Smooth muscle cell (in vitro differentiated cells): ENCODE measurements at regions not wholly inside any gene's neighbourhood (a gene's known extent, or its start where the extent isn't known, plus 50 kb on each side); places are given as distances from the start of the nearest gene placed in this dataset.

ENCODE experiments used
- DNase-seq: peaks from one replicate; lab custom pipeline; 2025; ENCODE audit not compliant: unreplicated experiment; lab: John Stamatoyannopoulos, UW
- H2AFZ ChIP-seq: fragments of 200-600 bp; sonication (generic); 2 replicates; pipeline ENCODE4 v1.6.0; 2016; ENCODE audit warnings: antibody characterized with exemption, low read depth, mild to moderate bottlenecking
- H3F3A ChIP-seq: fragments of 200-600 bp; sonication (generic); 2 replicates; pipeline ENCODE4 v1.6.0; 2017; ENCODE audit warnings: antibody characterized with exemption, low read depth
- H3K27ac ChIP-seq: fragments of 200-600 bp; sonication (generic); 2 replicates; pipeline ENCODE4 v1.5.1; 2016; ENCODE audit warnings: low read depth, mild to moderate bottlenecking
- H3K27me3 ChIP-seq: fragments of 200-600 bp; sonication (generic); 2 replicates; pipeline ENCODE4 v1.6.1; 2016; ENCODE audit warnings: low read depth, mild to moderate bottlenecking
- H3K36me3 ChIP-seq: fragments of 200-600 bp; sonication (generic); 2 replicates; pipeline ENCODE4 v1.5.1; 2016; ENCODE audit warnings: low read depth
- H3K4me1 ChIP-seq: fragments of 200-600 bp; sonication (generic); 2 replicates; pipeline ENCODE4 v1.5.1; 2016; ENCODE audit warnings: low read depth
- H3K4me2 ChIP-seq: fragments of 200-600 bp; sonication (generic); 2 replicates; pipeline ENCODE4 v1.6.0; 2016; ENCODE audit warnings: mild to moderate bottlenecking
- H3K4me3 ChIP-seq: fragments of 200-600 bp; sonication (generic); 2 replicates; pipeline ENCODE4 v1.5.1; 2016; ENCODE audit warnings: mild to moderate bottlenecking
- H3K79me2 ChIP-seq: fragments of 200-600 bp; sonication (generic); 2 replicates; pipeline ENCODE4 v1.6.0; 2016; ENCODE audit warnings: low read depth, mild to moderate bottlenecking
- H3K9ac ChIP-seq: fragments of 200-600 bp; sonication (generic); 2 replicates; pipeline ENCODE4 v1.6.0; 2016; ENCODE audit warnings: low read depth
- H3K9me3 ChIP-seq: fragments of 200-600 bp; sonication (generic); replicated peaks from 2 replicates; pipeline ENCODE4 v1.5.1; 2016; ENCODE audit warnings: low read depth
- H4K20me1 ChIP-seq: fragments of 200-600 bp; sonication (generic); 2 replicates; pipeline ENCODE4 v1.6.0; 2016; ENCODE audit warnings: low read depth
- WGBS: methylation state at CpG from one replicate; pipeline ENCODE4 v1.1.7; 2016; ENCODE audit warnings: low lambda C conversion rate; 5-methylcytosine and 5-hydroxymethylcytosine counted together
- TF ChIP-seq, protein P1 (sequence below): fragments of 200-600 bp; sonication (generic); IDR thresholded peaks from 2 replicates; pipeline ENCODE4 v1.5.1; 2017; ENCODE audit warnings: borderline replicate concordance, mild to moderate bottlenecking, antibody characterized with exemption; ENCODE audit not compliant: insufficient read depth, poor library complexity, severe bottlenecking

DNA sequence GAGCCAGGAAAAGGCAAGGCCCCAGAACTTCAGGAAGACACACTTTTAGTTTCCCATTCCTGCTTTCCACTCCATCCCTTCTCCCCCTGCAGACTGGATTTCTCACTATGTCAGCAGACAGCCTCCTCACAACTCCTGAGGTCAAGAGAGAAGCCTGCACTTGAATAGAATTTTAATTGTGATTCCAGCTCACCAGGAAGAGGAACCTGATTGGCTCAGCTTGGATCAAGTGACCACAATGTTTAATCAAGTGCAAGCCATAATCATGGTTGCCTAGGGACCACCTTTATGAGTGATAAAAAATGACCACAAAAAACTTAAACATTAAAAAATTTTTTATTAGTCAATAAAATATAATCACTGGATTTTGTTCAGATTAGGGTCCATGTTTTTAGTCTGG lies 244.7 kb upstream of the RHOBTB1 start:
- Histone ChIP-seq H3K4me1 (no peaks in the 10 kb centered on the region), H3K27ac (no peak overlapping the region), H2AFZ (no peak overlapping the region), H4K20me1 (no peaks in the 10 kb centered on the region), H3K9ac (no peak overlapping the region), H3K36me3 (no peaks in the 10 kb centered on the region), H3K9me3 (no peaks in the 10 kb centered on the region), H3F3A (peaks cover 9% of the 10 kb centered on the region), H3K79me2 (no peaks in the 10 kb centered on the region), H3K27me3 (no peaks in the 10 kb centered on the region), H3K4me3 (no peak overlapping the region), H3K4me2 (no peak overlapping the region)
- TF ChIP-seq, protein P1, sequence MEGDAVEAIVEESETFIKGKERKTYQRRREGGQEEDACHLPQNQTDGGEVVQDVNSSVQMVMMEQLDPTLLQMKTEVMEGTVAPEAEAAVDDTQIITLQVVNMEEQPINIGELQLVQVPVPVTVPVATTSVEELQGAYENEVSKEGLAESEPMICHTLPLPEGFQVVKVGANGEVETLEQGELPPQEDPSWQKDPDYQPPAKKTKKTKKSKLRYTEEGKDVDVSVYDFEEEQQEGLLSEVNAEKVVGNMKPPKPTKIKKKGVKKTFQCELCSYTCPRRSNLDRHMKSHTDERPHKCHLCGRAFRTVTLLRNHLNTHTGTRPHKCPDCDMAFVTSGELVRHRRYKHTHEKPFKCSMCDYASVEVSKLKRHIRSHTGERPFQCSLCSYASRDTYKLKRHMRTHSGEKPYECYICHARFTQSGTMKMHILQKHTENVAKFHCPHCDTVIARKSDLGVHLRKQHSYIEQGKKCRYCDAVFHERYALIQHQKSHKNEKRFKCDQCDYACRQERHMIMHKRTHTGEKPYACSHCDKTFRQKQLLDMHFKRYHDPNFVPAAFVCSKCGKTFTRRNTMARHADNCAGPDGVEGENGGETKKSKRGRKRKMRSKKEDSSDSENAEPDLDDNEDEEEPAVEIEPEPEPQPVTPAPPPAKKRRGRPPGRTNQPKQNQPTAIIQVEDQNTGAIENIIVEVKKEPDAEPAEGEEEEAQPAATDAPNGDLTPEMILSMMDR = no peak
- no peak for DNase-seq

GRCh38 chr10:61188101-61188500 lies 244.1 kb upstream of the RHOBTB1 start:
- no peak for DNase-seq
- TF ChIP-seq, protein P1 = no peak
- Histone ChIP-seq H2AFZ (no peak overlapping the region), H3K4me1 (no peaks in the 10 kb centered on the region), H3K4me2 (no peak overlapping the region), H3K27ac (no peak overlapping the region), H3K9ac (no peak overlapping the region), H3K9me3 (no peaks in the 10 kb centered on the region), H3F3A (peaks cover 9% of the 10 kb centered on the region), H3K27me3 (no peaks in the 10 kb centered on the region), H4K20me1 (no peaks in the 10 kb centered on the region), H3K36me3 (no peaks in the 10 kb centered on the region), H3K4me3 (no peak overlapping the region), H3K79me2 (no peaks in the 10 kb centered on the region)

DNA sequence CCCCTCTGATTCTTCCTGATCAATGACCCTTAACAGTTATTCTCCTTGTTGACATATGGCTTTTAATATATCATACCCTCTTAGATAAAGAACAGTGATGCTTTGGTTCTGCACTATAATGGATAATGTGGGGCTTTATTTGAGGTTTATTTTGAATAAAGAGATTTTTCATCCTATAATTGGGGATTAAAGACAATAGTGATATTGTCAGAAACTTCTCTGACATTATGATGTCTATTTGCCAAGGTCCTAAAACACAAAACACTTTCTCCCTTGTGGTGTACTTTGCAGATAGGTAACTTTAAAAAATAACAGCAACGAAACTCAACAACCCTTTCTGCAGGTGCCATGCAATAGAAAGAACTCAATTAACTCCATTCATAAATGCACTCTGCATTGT lies 243.6 kb upstream of the RHOBTB1 start:
- Histone ChIP-seq H3K9me3 (no peaks in the 10 kb centered on the region), H2AFZ (no peak overlapping the region), H3K4me1 (no peaks in the 10 kb centered on the region), H4K20me1 (no peaks in the 10 kb centered on the region), H3K9ac (no peak overlapping the region), H3K36me3 (no peaks in the 10 kb centered on the region), H3K4me2 (no peak overlapping the region), H3K27ac (no peak overlapping the region), H3K27me3 (no peaks in the 10 kb centered on the region), H3K79me2 (no peaks in the 10 kb centered on the region), H3F3A (peaks cover 9% of the 10 kb centered on the region), H3K4me3 (no peak overlapping the region)
- DNase-seq = no peak
- TF ChIP-seq, protein P1 = no peak
- 94% methylated on average over 1 of the region's 1 CpG for WGBS

- H3K27me3 ChIP-seq = no peaks in the 10 kb centered on the region
- peaks cover 9% of the 10 kb centered on the region for H3F3A ChIP-seq
- H4K20me1 ChIP-seq = no peaks in the 10 kb centered on the region
- no peak for DNase-seq
- no peak overlapping the region for H3K27ac ChIP-seq
- no peak overlapping the region for H3K4me2 ChIP-seq
- no peaks in the 10 kb centered on the region for H3K9me3 ChIP-seq
- H3K9ac ChIP-seq = no peak overlapping the region
- no peak overlapping the region for H3K4me3 ChIP-seq
- H3K36me3 ChIP-seq = no peaks in the 10 kb centered on the region
- no peaks in the 10 kb centered on the region for H3K4me1 ChIP-seq
- TF ChIP-seq, protein P1 = no peak
- no peaks in the 10 kb centered on the region for H3K79me2 ChIP-seq
- H2AFZ ChIP-seq = no peak overlapping the region
- WGBS = 97% methylated on average over 8 of the region's 8 CpGs
Measured at GRCh38 chr10:61186408-61186807, 242.4 kb upstream of the RHOBTB1 start.
